ENCODE measurements at regions not wholly inside any gene's neighbourhood (a gene's known extent, or its start where the extent isn't known, plus 50 kb on each side); places are given as distances from the start of the nearest gene placed in this dataset.
"Not testable (repeated sequence)": the region's sequence is repeated elsewhere in the genome, so short reads cannot be mapped to it uniquely, and the experiment has no call there.

DNA sequence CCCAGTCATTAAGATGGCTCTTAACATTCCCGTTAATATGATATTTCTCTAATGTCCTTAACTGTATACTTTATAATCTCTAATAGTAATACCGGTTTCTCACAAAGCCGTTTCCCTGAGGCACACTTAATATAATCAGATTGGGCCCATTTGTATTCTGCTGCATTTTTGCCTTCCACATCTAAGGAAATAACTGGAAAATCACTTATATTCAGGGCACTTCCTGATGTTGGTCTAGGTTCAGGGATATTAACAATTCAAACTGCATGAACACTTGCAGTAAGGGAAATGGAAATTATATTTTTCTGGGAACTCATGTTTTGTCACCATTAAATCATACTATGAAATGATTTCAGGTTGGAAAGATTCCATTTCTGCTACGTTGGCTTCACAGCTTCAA, 119.8 kb downstream of the TPR start:
- Mint-ChIP-seq H3K9me3 (ENCODE audit: low read depth) (no peaks in the 10 kb centered on the region), H3K27ac (no peak overlapping the region)
- CTCF ChIA-PET = no interaction called here

DNA sequence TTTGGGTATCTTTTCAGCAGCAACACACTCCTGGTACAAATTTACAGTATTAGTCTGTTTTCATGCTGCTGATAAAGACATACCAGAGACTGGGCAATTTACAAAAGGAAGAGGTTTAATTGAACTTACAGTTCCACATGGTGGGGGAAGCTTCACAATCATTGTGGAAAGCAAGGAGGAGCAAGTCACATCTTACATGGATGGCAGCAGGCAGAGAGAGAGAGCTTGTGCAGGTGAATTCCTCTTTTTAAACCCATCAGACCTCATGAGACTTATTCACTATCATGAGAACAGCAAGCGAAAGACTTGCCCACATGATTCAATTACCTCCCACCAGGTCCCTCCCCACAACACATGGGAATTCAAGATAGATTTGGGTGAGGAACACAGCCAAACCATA, 124.5 kb downstream of the TPR start:
- Mint-ChIP-seq H3K4me3 (no peak overlapping the region), H3K4me1 (no peaks in the 10 kb centered on the region), H3K9me3 (ENCODE audit: low read depth) (no peaks in the 10 kb centered on the region), H3K27ac (no peak overlapping the region), H3K27me3 (peaks cover 2% of the 10 kb centered on the region), H3K36me3 (no peaks in the 10 kb centered on the region)
- CTCF ChIA-PET = no interaction called here
- ATAC-seq (no peak), DNase-seq (no peak)

More for the DNA sequence above, 119.8 kb downstream of the TPR start:
- Mint-ChIP-seq H3K4me1 (no peaks in the 10 kb centered on the region), H3K4me3 (no peak overlapping the region), H3K27me3 (peaks cover 2% of the 10 kb centered on the region), H3K36me3 (no peaks in the 10 kb centered on the region)
- DNase-seq (no peak), ATAC-seq (no peak)

DNA sequence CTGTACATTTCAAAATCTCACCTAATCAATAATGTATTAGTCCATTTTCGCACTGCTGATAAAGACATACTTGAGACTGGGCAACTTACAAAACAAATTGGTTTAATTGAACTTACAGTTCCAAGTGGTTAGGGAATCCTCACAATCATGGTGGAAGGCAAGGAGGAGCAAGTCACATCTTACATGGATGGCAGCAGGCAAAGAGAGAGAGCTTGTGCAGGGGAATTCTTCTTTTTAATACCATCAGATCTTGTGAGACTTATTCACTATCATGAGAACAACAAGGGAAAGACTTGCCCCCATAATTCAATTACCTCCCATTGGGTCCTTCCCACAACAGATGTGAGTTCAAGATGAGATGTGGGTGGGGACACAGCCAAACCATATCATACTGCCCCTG, 126.4 kb downstream of the TPR start:
- H3K27me3 Mint-ChIP-seq, H3K27ac Mint-ChIP-seq: not testable (repeated sequence)

DNA sequence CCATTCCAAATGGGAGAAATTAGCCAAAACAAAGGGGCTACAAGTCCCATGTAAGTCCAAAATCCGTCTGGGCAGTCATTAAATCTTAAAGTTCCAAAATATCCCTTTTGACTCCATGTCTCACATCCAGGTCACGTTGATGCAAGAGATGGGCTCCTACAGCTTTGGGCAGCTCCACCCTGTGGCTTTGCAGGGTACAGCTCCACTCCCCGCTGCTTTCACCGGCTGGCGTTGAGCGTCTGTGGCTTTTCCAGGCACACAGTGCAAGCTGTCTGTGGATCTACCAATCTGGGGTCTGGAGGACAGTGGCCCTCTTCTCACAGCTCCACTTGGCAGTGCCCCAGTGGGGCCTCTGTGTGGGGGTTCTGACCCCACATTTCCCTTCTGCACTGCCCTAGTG, 130.2 kb downstream of the TPR start:
- Mint-ChIP-seq H3K27me3 (no peaks in the 10 kb centered on the region), H3K36me3 (no peaks in the 10 kb centered on the region), H3K4me3 (no peak overlapping the region), H3K27ac (no peak overlapping the region), H3K9me3 (ENCODE audit: low read depth) (no peaks in the 10 kb centered on the region), H3K4me1 (no peaks in the 10 kb centered on the region)
- CTCF ChIA-PET = interaction anchor here (1.4 kb wide), 1 partner anchor 14 kb away, joined by 3 read pairs; no protein-coding TSS in a partner anchor
- ATAC-seq (no peak), DNase-seq (no peak)

More for the DNA sequence above, 126.4 kb downstream of the TPR start:
- H3K9me3 Mint-ChIP-seq (ENCODE audit: low read depth); CTCF ChIA-PET; H3K4me1 Mint-ChIP-seq; H3K36me3 Mint-ChIP-seq; DNase-seq; ATAC-seq; H3K4me3 Mint-ChIP-seq: not testable (repeated sequence)

All from activated CD8-positive, alpha-beta memory T cell treated with anti-CD3 and anti-CD28 coated beads, Interleukin-2, amount 10 ng/mL, durations not matched to agents 7 days and 5 days (primary cell).